Stimulated activated CD4-positive, alpha-beta T cell treated with anti-CD3 and anti-CD28 coated beads, Interleukin-1b, Interleukin-23, amount 100 ng/mL, for 24 hours (primary cell): ENCODE measurements at regions not wholly inside any gene's neighbourhood (a gene's known extent, or its start where the extent isn't known, plus 50 kb on each side); places are given as distances from the start of the nearest gene placed in this dataset.
A peak's percentile ranks its signal among the peaks of the same experiment; 100 is the strongest.
"Not testable (repeated sequence)": the region's sequence is repeated elsewhere in the genome, so short reads cannot be mapped to it uniquely, and the experiment has no call there.

Experiments
- DNase-seq, 4 experiments: peaks; one replicate each; pipeline ENCODE4 v3.0.0-alpha.2; 2020; ENCODE audit warnings: low read depth in 4 of 4, low spot score in 1 of 4

DNA sequence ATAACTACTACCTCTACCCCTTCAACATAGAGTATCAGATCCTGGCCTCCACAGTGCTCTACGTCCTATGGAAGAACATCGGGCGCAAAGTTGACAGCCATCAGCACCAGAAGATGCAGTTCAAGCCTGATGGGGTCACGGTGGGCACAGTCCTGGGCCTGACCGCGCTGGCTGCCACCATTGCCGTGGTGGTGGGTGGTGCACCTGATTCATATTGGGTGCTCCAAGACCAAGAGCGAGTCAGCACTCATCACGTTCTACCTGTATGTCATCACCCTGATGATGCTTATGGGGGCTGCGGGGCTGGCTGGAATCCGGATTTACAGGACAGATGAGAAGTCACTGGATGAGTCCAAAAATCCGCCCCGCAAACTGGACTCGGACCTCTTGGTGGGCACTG, 846.4 kb downstream of the RPIA start:
- not testable (repeated sequence) for DNase-seq

DNA sequence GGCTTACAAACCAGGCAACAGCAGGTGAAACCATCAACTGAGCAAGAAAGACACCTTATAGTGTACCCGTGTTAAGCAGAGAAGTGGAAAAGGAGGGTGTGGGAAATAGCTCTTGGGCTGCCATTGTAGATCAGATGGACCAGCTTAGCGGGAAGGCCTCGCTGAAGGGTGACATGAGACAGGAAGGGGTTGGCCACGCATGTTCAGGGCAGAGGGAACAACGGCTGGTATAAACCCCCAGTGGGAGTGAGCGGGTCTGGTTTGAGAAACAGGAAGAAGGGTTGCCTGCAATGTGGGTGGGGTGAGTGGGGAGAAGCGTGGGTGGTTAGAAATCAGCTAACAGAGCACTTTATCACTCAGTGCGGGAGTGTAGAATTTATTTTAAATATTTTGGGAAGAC, 852.6 kb downstream of the RPIA start:
- not testable (repeated sequence) for DNase-seq

DNA sequence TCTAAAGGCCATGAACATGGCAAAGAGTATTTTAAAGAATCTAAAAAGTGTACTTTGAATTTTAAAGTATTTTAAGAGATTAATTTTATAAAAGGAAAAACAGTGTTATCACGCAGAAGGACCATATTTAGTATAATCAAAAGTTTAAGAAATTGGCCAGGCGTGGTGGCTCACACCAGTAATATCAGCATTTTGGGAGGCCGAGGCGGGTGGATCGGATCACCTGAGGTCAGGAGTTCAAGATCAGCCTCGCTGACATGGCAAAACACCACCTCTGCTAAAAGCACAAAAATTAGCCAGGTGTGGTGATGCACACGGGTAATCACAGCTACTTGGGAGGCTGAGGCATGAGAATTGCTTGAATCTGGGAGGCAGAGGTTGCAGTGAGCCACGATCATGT, 887.7 kb downstream of the RPIA start:
- not testable (repeated sequence) for DNase-seq

DNA sequence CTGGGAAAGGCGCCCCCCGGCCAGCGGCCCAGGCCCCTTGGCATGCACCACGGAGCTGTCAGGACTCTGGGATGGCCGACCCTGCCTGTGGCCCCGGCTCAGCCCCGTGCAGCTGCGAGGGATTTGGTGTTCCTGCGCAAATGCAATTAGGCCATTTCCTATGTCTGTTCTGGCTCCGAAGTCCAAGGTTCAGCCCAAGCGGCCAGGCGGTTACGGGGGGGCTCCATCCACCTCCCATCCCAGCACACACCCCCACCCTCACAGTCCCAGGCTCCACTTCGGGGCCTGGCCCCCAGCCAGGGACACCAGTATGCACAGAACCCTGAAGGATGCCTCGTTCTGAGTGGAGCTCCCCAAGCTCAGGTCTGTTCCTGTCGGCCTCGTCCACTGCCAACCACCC, 891.3 kb downstream of the RPIA start:
- DNase-seq = not testable (repeated sequence)

DNA sequence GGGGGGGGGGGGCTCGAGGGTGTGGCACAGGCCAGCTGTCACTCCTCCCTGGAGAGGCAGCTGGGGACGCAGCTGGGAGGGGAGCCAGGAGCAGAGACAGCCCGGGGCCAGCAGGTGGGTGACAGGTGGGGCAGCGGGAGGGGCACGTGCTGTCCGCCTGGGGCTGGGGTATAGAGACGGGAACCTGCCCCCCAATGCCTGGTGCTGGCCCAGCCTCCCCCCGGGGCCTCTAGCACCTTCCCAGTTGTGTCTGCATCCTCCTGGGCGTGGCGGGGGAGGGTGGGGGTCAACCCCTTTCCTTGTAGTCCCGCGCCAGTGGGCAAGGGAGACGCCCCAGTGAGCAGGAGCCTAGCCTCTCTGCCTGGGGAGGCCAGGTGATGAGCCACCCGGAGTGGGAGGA, 892.6 kb downstream of the RPIA start:
- DNase-seq = not testable (repeated sequence)

DNA sequence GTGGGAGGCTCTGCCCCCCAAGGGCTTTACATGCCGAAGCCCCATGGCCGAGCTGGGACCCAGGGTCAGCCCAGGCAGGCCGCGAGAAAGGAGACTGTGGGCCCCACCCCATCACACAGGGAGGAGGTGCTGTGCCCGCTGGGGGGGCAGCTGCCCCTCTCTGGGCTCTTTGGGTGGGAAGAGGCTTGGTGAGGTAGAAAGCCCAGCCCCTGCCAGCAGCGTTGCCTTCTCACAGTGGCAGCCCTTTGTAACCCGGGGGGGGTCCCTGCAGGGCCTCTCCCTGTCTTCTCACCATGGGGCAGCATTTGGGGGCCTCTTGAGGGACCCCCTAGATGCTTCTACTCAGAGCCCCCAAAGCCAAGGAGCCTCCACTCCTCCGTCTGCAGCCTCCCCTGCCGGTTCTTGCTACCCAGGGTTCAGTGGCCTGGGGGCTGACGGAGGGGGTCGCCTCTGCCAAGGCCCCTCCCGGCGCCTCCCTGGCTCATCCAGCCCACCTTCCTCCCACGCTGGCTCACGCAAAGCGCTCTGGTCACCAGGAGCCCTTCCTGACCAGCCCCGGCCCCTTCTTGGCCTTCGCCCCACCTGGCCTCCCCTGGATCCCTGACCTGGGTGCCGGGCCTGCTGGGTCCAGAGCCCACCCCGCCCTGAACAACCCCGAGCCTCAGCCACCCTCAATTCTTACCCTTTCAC, 893.5 kb downstream of the RPIA start:
- not testable (repeated sequence) for DNase-seq

DNA sequence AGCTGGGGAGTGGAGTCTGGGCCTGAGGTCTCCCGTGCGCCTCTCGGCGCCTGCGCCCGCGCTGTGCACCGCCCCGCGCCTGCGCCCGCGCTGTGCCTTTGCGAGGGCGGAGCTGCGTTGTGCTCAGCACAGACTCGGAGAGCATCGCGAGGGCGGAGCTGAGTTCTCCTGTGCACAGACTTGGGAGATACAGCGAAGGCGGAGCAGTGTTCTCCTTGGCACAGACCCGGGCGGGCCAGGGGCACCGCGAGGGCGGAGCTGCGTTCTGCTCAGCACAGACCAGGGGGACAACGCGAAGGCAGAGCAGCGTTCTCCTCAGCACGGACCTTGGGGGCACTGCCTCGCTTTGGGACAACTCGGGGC, 894.1 kb downstream of the RPIA start:
- peak in 1 of 4 experiments; percentile 20 for DNase-seq

DNA sequence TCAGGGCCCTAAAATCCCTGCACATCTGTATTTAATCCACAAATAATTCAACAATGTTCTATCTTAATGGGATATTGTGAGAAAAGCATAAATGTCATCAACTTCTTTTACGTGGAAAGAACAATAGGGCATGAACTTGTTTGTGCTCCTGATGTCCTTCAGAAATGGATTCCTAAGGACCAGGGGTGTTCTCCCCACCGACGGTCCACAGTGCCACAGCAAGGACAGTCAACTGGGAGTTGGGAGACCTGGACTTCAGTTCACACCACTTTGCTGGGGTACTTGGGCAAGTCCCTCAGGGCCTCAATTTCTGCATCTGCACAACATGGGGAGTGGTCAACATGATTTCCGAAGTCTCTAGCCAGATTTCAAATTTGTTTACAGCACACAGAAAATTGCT, 908.4 kb downstream of the RPIA start:
- DNase-seq = not testable (repeated sequence)

DNA sequence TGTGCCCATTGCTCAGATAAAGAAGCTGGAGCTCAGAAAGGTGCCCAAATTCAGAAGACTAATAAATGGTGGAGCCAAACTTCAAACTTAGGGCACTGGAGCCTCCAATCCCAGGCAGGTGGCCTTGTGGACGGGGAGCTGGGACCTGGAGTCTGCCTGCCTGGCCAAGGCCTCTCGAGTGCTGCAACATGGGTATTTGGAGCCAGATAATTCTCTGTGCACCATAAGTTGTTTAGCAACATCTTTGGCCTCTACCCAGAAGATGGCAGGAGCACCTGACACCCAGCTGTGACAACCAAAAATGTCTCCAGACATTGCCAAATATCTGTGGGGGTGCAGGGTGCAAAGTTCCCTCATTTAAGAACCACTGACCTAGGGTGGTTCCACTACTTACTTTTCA, 915.0 kb downstream of the RPIA start:
- not testable (repeated sequence) for DNase-seq

DNA sequence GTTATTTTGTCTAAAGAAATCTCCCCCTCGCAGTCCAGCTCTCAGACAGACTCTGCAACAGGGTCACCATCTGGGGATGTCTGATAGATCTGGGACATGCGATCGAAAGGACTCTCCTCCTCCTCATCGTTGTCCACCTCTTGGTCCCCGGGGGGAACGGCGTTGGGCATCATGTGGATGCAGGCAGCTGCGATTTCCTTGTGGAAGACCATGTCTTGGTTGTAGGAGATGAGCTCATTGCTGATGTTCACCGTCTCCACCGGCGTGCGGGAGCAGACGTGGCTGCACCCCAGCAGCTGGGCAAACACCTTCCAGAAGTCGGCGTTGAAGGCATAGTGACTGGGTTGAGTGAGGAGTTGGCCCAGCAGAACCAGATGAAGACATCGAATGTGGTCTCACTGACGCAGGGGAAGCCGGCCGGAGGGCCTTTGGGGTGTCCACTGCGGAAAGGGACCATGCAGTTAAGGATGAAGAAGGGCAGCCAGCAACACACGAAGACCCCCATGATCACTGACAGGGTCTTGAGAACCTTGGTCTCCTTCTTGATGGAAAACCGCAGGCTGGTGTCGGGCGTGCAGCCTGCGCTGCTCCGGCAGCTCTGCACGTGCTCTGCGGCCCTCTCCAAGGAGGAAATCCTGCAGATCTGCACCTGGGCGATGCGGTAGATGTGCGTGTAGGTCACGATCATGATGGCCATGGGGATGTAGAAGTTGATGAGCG, 918.9 kb downstream of the RPIA start:
- DNase-seq = not testable (repeated sequence)

DNA sequence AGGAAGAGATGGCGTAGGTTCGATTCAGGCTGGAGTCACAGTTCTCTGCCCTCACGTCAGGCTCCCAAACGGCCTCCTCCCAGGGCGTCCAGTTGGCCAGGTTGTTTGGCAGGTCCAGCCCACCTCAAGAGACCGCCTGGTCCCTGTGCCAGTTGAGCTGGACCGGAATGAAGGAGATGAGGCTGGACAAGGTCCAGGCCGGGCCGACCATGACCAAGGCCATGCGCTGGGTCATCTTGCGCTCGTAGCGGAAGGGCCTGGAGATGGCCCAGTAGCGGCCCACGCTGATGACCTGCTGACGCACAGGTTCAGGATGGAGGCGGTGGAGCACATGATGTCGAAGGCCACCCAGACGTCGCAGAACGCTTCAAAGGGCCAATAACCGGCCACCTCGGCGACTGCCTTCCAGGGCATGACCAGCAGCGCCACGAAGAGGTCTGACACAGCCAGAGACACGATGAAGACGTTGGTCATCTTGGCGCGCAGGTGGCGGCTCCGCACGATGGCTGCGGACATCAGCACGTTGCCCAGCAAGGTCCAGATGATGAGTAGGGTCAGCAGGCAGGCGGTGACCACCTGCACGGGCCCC, 919.5 kb downstream of the RPIA start:
- DNase-seq = not testable (repeated sequence)

DNA sequence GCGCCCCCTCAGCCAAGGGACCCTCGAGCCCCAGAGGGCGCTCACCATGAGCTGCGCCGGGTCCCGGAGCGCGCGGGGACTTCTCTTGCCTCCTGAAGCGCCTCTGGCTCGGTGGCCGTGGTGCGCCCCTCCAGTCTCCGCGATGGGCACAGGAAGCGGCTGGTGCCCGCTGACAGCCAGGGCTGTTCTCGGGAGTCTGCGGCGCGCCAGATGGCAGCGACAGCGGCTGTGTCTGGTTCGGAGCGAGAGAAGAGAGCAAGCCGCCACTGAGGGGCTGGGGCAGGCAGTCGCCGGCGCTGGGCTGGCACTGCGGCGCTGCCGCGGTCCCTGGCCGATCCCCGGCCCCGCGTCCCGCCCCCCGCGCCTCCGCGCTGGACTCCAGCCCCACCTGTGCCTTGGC, 920.2 kb downstream of the RPIA start:
- not testable (repeated sequence) for DNase-seq

DNA sequence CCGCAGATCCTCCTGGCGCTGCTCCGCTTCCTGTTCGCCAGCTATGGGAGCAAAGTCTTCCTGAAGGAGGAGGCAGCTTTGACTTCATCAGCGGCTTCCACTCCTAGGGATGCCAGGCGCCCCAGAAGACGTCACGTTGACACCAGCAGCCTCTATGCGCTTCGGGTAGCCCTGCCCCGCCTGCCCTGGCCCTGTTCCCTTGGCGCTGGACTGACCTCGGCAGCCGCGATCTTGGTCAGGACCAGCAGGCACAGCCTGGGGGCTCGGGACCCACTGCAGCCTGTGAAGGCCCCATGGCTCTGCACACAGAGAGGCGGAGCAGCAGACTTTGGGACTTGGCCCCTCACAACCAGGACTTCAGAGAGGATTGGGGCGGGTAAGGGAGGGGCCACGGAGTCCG, 957.8 kb downstream of the RPIA start:
- DNase-seq = not testable (repeated sequence)

DNA sequence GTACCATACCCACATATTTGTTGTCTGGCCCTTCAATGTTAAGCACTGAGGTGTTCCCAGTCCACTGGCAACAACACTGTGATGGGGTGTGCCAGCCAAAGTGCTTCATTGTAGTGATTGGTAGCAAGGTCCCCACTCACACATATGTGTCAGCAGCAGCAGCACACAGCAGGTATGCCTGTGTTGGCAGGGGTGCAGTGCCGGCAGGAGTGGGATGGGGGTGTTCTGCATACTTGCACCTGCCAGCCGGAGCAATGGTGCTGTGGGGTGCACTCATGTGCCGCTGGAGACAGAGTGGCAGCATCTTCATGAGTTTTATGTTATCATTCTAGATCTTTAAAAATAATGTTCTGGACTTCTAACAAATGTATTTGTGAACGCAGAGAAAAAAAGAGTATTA, 987.8 kb downstream of the RPIA start:
- DNase-seq = not testable (repeated sequence)
